Fibroblast of upper back skin (primary cell): ENCODE measurements at regions not wholly inside any gene's neighbourhood (a gene's known extent, or its start where the extent isn't known, plus 50 kb on each side); places are given as distances from the start of the nearest gene placed in this dataset.

ENCODE experiments used
- DNase-seq: peaks from one replicate; pipeline ENCODE4 v3.0.0-alpha.2; 2013

DNA sequence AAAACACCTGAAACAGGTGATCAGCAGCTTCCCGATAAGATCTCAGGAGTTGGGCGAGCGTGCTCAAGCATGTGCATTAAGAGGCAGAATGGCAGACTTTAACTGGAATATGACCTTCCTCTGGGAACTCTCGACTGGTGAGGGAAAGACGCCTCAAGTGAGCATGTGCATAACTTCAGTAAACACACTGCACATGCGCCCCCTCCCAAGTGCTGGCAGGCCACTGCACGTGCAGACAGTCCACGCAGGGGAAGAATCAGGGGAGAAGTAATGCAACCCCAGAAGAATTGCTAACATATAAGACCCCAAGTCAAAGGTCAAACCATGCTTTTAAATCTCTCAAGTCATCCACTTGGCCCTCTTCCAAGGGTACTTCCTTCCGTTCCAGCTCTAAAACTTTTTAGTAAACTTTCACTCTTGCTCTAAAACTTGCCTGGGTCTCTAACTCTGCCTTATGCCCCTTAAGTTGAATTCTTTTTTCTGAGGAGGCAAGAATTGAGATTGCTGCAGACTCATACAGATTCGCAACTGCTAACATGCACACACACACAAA is 541.0 kb downstream of the TNS3 start:
- no peak for DNase-seq

DNA sequence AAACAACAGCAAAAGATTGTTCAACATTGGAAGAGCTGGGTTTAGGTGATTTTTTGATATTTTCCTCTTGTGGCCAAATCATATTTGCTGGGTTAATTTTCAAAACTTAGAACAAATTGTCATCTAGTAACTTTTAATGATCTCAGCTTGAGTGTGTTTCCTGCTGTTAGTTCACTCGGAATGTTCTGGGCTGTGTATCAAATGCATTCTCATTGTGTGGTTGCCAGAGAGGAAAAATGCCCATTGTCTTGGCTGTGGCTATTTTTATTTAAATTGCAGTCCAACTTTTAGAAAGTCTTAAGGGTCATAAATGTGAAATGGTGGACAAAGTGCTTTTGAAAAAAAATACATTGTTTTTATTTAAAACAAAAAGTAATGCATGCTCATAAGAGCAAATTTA is 542.0 kb downstream of the TNS3 start:
- DNase-seq: peak; percentile 46

DNA sequence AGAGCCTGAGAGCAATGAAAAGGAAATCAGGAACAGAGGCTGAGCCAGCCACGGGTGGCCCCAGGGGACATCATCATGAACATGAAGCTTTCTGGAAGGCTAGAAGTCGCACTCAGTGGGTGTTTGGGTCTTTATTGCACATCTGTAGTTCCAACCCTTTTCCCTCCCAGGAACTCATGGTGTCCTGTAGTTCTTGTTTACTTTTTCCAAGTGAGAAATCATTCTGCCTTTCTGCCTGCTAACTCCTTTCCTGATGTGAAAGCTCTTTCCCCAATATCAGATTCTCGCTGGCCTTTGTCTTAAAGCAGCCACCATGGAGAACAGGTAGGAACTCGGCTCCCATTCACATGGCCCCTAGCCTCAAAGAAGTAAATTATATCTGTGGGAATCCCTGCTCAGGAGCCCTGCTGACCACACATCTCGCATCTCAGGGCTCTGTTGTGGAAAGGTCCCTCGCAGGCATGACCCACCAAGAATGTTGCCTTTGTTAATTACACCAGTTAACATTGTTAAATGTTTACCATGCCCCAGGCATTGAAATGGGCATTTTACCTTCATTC is 542.7 kb downstream of the TNS3 start:
- no peak for DNase-seq

GRCh38 chr7:47038621-47039020 is 543.3 kb downstream of the TNS3 start:
- DNase-seq: no peak

DNA sequence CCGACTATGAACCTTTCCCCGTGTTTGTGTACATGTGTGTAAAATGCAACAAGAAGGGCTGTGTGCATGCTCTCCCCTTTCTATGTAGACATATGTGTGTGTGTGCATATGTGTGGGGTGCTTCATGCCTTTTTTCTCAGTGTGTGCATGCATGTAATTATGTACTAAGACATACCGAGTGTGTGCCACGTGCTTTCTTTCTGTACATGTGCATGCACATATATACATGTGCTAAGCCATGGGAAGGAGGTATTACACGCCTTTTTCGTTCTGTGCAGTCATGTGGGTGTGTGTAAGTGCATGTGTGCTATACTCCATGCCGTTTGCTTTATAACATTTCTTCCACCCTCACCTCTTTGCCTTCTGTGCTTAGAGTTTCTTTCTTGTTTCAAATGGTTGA is 544.3 kb downstream of the TNS3 start:
- no peak for DNase-seq

DNA sequence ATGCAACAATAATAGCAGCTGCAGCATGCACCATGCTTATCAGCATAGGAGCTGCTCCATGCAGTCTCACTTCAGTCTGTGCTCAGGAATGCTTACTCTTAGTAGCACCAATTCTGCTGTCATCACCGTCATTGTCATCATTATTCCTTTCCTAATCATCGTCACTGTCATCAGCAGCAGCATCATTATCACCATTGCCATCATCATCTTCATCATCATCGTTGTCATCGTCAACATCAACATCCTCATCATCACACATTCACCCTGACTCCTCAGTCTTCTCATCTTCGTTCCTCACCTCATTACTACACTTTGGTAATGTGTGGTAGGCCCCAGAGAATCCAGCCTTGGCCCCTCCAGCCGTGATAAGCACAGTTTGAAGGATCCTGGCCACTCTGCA is 545.0 kb downstream of the TNS3 start:
- DNase-seq: no peak

- DNase-seq: no peak
Observed at GRCh38 chr7:47035522-47035921, 546.4 kb downstream of the TNS3 start.

- DNase-seq: no peak
Observed at GRCh38 chr7:47034180-47034579, 547.7 kb downstream of the TNS3 start.

- no peak for DNase-seq
Observed at GRCh38 chr7:47032536-47032908, 549.4 kb downstream of the TNS3 start.

GRCh38 chr7:47031786-47032535 is 550.0 kb downstream of the TNS3 start:
- DNase-seq: peak; percentile 42

DNA sequence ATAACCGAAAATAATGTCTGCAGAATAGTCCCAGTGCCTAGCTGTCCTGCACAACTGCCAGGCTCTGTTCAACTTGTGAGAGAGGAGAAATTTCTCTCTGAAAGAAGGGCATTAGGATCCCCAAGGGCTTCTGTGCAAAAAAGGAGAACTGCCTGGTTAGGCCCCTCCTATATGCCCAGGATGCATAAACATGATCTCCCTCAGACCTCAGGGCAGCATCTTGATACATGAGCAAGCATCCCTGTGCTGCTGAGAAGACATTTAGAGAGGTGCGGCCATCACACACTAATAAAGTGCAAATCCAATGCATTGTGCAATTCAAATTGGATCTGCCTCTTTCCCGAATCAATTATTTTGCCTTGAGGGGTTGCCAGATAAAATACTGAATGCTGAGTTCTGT is 553.6 kb downstream of the TNS3 start:
- DNase-seq: no peak

GRCh38 chr7:47027695-47028240 is 554.1 kb downstream of the TNS3 start:
- DNase-seq: no peak

DNA sequence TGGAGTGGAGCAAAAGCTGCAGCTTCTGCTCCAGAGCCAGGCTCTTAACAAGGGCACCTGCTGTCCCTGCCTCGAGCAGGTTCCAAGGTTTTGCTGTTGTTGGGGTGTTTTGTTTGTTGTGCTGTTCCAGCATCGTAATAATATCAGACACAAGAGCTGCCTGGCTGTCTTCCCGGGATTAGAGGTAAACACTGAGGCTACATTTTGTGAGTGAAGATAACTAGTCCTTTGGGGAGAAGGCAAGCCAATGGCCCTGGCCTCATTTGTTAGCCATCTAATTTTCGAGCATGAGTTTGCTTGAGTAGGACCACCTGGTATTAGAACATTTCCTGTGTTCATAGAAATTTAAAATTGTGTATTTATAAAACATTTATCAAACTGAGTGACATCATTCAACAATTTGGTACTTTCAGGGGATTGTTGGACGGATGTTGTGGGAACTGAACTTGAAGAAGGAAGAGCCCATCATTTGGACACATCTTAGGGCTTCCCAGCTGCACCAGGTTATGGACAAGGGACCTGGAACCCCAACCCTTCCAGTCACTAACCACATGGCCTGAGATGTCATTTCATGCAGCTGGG is 555.0 kb downstream of the TNS3 start:
- no peak for DNase-seq

DNA sequence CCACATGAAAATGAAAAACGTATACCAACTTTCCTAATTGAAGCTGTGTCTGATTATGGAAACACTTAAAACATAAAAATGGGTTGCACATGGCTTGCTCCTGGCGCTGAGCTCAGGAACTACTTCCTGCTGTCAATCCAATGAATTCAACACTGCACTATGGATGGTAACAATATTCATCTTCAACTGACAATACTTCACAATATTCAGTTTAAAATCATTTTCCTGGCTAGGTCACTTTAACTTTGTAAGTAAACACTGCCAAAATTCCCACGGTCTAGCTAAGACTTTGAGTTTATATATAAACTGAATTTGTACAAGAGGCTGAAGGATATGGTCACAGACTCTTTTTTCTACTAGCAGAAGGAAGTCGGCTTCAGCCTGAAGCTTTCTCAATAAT is 556.9 kb downstream of the TNS3 start:
- DNase-seq: no peak

DNA sequence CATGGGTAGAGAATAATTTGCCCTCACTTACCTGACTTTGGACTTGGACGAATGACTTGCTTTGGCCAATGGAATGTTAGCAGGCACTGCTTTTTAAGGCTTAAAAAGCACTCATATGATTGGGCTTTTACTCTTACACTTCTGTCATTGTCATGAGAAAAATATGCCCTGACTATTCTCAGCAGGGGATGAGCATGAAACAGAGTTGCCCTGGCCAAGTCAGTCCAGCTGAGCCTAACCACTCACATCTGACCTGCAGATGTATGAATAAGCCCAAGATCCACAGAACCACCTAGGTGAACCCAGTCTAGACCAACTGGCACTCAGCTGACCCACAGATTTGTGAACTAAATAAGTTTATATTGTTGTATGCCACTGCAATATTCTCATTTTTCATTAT is 573.5 kb downstream of the TNS3 start:
- no peak for DNase-seq

DNA sequence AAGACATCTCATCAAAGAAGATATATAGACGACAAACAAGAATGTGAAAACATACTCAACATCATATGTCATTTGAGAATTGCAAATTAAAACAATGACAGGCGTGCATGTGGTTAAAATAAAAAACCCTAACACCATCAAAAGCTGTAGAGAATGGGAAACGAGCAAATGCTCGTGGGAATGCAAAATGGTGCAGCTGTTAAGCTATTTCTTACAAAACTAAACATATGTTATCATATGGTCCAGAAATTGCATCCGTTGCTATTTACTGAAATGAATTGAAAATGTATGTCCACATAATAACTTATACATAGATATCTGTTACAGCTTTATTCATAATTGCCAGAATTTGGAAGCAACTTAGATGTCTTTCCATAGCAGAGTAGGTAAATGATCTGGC is 574.4 kb downstream of the TNS3 start:
- no peak for DNase-seq

- no peak for DNase-seq
Observed at GRCh38 chr7:47000561-47000960, 581.4 kb downstream of the TNS3 start.

- no peak for DNase-seq
Observed at GRCh38 chr7:46999866-47000265, 582.0 kb downstream of the TNS3 start.

DNA sequence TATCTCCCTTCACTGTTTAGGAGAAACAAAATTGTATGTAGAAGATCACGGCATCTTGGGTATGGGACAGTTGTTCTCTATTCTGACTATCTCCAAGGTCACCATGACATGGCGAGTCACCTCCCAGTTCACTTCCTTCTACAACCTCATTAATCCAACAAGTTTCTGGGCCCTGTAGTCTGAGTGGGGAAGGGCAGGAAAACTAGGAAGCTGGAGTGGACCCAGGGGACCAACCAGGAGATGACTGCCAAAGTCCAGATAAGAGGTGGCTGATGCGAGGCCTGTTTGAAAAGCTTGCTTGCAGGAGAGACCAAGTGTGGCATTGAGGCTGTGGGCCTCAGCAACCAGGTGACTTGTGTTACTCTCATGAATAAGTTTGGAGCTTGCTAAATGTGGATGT is 584.9 kb downstream of the TNS3 start:
- no peak for DNase-seq

DNA sequence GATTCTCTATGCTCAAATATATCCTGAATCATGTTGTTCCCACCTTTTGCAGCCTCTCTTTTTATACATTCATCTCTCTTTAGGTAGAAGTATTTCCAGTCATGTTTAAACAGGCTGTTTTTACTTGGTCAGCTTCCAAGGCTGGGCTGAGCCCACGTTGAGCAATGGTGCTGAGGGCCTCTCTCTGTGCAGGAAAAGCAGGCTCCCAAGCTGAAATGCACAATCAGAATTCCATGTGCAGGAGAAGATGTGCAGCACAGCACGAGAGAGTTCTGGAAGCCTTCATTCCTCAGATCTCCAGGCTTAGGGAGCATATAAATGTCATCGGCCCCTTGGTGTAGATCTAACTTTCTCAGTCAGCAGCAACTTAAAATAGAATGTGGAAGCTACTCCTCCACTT is 588.5 kb downstream of the TNS3 start:
- peak; percentile 30 for DNase-seq

- peak; percentile 42 for DNase-seq
Observed at GRCh38 chr7:46990761-46991160, 591.1 kb downstream of the TNS3 start.

DNA sequence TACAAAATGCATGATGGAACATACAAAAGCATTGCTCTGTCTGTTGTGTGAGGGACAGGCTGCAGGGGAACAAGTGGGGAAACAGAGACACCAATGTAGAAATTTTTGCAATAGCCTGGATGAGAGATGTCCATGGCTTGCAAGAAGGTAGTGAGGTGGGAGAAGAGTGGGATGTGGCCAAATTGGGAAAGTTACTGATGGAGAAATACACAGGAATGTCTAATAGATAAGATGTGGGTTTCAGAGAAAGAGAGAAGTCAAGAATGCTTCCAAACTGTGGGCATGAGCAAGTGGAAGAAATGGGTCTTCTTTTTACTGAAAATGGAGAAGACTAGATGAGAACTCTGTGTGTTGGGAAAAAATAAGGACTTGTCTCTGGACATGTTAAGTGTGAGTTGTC is 592.7 kb downstream of the TNS3 start:
- DNase-seq: no peak

DNA sequence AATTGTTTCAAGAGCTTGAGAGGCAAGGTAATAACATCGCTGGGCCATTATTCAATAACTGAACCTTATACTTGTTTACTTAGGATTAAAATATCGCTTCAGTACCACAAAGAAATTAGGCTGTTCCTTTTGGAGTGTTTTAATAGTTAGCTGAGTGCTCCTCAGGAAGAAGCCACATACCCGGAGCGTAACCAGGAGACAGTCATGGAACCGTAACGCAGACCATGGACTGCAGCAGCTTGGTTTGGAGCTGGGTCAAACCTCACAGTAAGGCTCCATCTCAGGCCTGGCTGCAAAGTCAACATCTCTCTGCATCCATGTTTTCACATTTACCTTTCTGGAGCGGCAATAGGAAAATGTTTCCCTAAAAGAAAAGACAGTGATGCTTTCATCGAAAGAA is 599.0 kb downstream of the TNS3 start:
- no peak for DNase-seq

DNA sequence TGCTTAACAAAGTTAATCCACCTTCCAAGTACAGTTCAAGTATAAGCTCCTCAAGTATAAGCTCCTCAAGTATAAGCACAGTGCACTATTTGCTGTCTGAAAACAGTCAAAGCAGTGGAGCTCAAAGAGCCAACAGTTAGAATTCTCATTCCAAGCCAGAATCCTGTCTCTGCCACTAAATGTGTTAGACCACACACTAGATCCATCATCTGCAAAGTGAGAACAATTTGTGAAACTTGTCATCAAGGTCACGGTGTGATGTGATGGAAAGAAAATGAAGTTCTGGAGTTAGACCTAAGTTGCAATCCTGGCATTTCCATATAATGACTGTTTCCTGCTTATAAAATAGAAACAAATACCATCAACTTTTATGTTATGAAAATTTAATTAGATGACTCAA is 602.5 kb downstream of the TNS3 start:
- DNase-seq: peak; percentile 61
